K562 (cell line): ENCODE measurements at regions not wholly inside any gene's neighbourhood (a gene's known extent, or its start where the extent isn't known, plus 50 kb on each side); places are given as distances from the start of the nearest gene placed in this dataset.

Experiments
- ELF4 ChIP-seq: fragments of 450-650 bp; formaldehyde crosslinking; IDR thresholded peaks from 2 replicates; pipeline ENCODE4 v1.4.0; 2022; ENCODE audit warnings: missing genetic modification characterization
- FOSL1 ChIP-seq: fragments of 200-800 bp; sonication (Bioruptor generic); conservative IDR thresholded peaks from 2 replicates; pipeline ENCODE4 v1.6.1; 2016; ENCODE audit warnings: missing genetic modification characterization, missing compliant biosample characterization
- MXI1 ChIP-seq: IDR thresholded peaks from 2 replicates; pipeline ENCODE4 v1.6.1; 2011; ENCODE audit warnings: low read depth, mild to moderate bottlenecking, improper control_type of control experiment, low read length
- POLR2AphosphoS5 ChIP-seq: IDR thresholded peaks from 2 replicates; pipeline ENCODE4 v1.6.1; 2011; ENCODE audit warnings: mild to moderate bottlenecking, low read depth, low read length, moderate library complexity; ENCODE audit not compliant: control insufficient read depth, insufficient read depth
- POU5F1 ChIP-seq: fragments of 150-350 bp; IDR thresholded peaks from 2 replicates; pipeline ENCODE4 v1.6.1; 2014; ENCODE audit warnings: borderline replicate concordance, low read length, low read depth, mild to moderate bottlenecking; ENCODE audit not compliant: partially characterized antibody
- REST ChIP-seq, 2 experiments: fragments of 450-650 bp; formaldehyde crosslinking in 1 of 2; IDR thresholded peaks; 2 replicates each; pipeline versions ENCODE4 v1.4.0 to v1.6.1; 2014 to 2020; ENCODE audit warnings: mild to moderate bottlenecking in 2 of 2, borderline replicate concordance in 1 of 2, low read depth in 1 of 2
- SMARCC2 ChIP-seq: fragments of 450-650 bp; IDR thresholded peaks from 2 replicates; pipeline ENCODE4 v1.6.1; 2017; ENCODE audit warnings: antibody characterized with exemption, moderate library complexity, mild to moderate bottlenecking, low read depth
- TAF1 ChIP-seq: IDR thresholded peaks from 2 replicates; pipeline ENCODE4 v1.6.1; 2011; ENCODE audit warnings: mild to moderate bottlenecking, low read length, moderate library complexity; ENCODE audit not compliant: insufficient read depth, control insufficient read depth, severe bottlenecking; ENCODE audit errors: extremely low read depth
- USF2 ChIP-seq: sonication (generic); formaldehyde crosslinking; IDR thresholded peaks from 2 replicates; pipeline ENCODE4 v1.5.0; 2020; ENCODE audit warnings: missing genetic modification reagents
- ZFP1 ChIP-seq: fragments of 450-650 bp; formaldehyde crosslinking; IDR thresholded peaks from 2 replicates; pipeline ENCODE4 v1.4.0; 2020; ENCODE audit warnings: mild to moderate bottlenecking, mixed read lengths

GRCh38 chr4:154010371-154010770, 221.5 kb upstream of the SFRP2 start:
- TF ChIP-seq ELF4 (CRISPR knock-in tag) (no peak), POLR2AphosphoS5 (no peak), MXI1 (no peak), FOSL1 (tag) (no peak), POU5F1 (no peak), SMARCC2 (no peak), REST (IDR thresholded peaks at IDR 0.05; ENCODE audit: borderline replicate concordance) (no peak), REST (CRISPR knock-in tag; IDR thresholded peaks at IDR 0.05; ENCODE audit: low read depth) (no peak), USF2 (CRISPR knock-in tag) (no peak), TAF1 (no peak), ZFP1 (CRISPR knock-in tag) (no peak)
